ENCODE measurements at regions not wholly inside any gene's neighbourhood (a gene's known extent, or its start where the extent isn't known, plus 50 kb on each side); places are given as distances from the start of the nearest gene placed in this dataset.

- TF ChIP-seq CTCF (IDR thresholded peaks at IDR 0.05; ENCODE audit: extremely low read depth, missing control alignments): no peak
Observed at GRCh38 chr4:71272976-71273375, 65.8 kb upstream of the SLC4A4 start.

GRCh38 chr4:71275004-71275403, 63.8 kb upstream of the SLC4A4 start:
- no peak for DNase-seq (ENCODE audit: low spot score)
- TF ChIP-seq CTCF (IDR thresholded peaks at IDR 0.05; ENCODE audit: extremely low read depth, missing control alignments): no peak

More at GRCh38 chr4:71272976-71273375, 65.8 kb upstream of the SLC4A4 start:
- no peak for DNase-seq (ENCODE audit: low spot score)

GRCh38 chr4:71275570-71275969, 63.2 kb upstream of the SLC4A4 start:
- no peak for DNase-seq (ENCODE audit: low spot score)
- no peak for TF ChIP-seq CTCF (IDR thresholded peaks at IDR 0.05; ENCODE audit: extremely low read depth, missing control alignments)

GRCh38 chr4:71277353-71277752, 61.5 kb upstream of the SLC4A4 start:
- DNase-seq (ENCODE audit: low spot score): no peak
- no peak for TF ChIP-seq CTCF (IDR thresholded peaks at IDR 0.05; ENCODE audit: extremely low read depth, missing control alignments)

GRCh38 chr4:71283642-71284257, 55.1 kb upstream of the SLC4A4 start:
- no peak for TF ChIP-seq CTCF (IDR thresholded peaks at IDR 0.05; ENCODE audit: extremely low read depth, missing control alignments)

GRCh38 chr4:71287305-71287704, 51.5 kb upstream of the SLC4A4 start:
- no peak for DNase-seq (ENCODE audit: low spot score)
- TF ChIP-seq CTCF (IDR thresholded peaks at IDR 0.05; ENCODE audit: extremely low read depth, missing control alignments): no peak

More at GRCh38 chr4:71283642-71284257, 55.1 kb upstream of the SLC4A4 start:
- no peak for DNase-seq (ENCODE audit: low spot score)

- no peak for DNase-seq (ENCODE audit: low spot score)
- no peak for TF ChIP-seq CTCF (IDR thresholded peaks at IDR 0.05; ENCODE audit: extremely low read depth, missing control alignments)
Observed at GRCh38 chr4:71288875-71289274, 49.9 kb upstream of the SLC4A4 start.
